GM18858 (cell line): ENCODE measurements at regions not wholly inside any gene's neighbourhood (a gene's known extent, or its start where the extent isn't known, plus 50 kb on each side); places are given as distances from the start of the nearest gene placed in this dataset.

Experiments used
- ATAC-seq: cut with Tn5 transposase; IDR thresholded peaks from one replicate; pipeline ENCODE4 v1.9.1; 2021; ENCODE audit not compliant: unreplicated experiment

DNA sequence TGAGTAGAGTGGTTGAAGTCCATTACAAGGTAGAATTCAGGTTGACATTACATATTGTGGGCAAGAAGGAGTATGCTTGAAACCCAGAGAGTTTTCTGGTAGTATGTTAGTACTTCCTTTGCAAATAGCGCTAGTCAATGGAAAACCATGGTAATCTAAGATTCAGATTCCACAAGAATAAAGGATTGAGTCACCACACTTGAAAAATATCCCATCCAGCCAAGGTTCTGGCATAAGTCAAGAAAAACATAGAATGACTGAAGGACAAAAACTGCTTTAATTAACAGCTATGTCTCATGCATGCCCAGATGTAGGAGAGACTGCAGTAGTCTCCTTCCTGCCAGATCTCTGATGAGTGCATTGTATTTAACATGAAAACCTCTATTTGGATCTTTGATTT is 469.8 kb downstream of the BMP2 start:
- ATAC-seq = no peak

DNA sequence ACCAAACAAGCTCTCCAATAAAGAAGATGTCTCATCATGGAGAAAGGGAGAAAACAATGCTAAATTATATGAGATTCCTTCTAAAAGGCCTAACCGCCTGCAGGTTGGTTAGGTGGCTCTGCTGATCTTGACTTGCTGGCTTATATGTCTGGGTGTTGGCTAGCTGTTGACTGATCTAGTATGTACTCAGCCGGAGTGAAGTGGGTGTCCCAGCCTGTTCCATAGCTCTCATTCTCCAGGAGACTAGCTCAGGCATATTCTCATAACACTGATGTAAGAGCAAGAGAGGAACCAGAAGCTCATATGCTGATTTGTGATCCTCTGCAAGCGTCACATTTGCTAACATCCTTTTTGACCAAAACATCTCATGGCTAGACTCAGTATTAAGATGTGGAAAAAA is 473.0 kb downstream of the BMP2 start:
- no peak for ATAC-seq

DNA sequence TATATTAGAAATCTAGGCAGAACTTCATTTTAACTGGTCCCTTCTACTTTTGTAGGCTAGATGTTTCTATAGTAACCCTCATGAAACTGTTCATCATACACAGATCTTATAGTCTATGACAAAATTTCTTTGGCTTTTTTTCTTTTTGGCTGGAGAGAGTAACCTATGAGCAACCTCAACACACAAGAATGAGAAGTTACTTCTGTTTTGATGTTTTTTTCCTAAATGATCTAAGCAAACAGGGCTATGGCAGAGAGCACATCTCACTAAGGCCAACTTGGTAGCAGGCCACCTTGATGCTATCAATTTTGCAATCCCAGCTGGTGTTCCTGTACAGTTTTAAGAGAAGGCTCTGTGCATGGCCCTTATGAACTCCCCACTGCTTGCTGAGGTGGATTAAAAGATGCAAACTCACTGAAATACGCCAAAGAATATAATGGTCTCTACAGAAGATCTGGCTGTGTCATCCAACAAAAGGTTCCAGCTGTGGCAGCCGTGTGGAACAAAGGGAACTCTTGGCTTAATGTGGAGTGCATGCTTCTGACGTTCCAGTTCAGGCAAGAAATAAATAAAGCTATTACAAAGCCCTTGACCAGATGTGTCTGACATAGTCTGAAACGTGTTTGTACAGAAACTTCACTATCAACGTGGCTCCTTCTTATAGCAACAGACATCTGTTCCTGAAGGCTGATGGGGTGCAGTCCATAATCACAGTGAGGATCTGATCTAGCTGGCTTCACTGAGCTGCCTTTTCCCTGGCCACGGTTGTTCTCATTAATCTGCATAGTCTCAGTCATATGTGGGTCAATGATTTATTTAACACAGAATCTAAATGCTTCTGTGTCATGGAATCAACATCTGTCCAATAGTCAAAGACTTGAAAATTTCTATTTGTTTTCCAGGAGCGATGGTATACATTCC is 481.1 kb downstream of the BMP2 start:
- no peak for ATAC-seq

DNA sequence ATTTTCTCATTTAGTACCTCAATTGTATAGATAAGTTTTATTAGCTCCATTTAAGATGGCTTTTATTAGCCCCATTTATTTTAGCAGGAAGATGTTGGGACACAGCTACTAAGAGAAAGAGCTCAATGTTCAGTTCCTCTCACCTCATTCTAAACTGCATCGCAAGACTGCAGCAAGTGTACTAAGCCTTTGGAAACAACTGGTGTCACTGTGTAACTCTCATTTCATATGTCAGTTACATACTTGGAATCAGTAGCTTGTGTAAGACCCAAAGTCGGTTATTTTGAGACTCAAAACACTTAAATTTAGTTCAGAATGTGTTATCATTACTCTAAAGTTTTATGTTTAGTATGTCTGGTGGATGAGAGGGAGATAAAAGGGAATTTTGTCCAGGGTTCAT is 482.9 kb downstream of the BMP2 start:
- ATAC-seq = no peak

DNA sequence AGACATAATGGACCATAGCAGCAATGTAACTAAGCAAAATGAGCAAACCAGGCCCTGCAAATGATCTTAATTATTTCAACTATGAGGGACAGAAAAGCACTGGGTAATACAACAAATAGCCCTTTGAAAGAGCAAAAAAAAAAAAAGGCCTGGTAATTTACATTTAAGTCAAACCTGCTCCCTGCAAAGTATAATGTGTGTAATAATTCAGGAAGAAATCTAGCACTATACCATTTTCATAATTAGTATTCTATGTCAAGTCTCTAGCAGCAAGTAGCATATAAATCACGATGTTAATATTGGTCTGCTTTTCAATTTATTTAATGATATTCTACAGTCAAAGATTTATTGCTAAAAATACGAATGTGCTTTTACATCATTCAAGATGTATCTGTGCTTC is 489.6 kb downstream of the BMP2 start:
- ATAC-seq = no peak

DNA sequence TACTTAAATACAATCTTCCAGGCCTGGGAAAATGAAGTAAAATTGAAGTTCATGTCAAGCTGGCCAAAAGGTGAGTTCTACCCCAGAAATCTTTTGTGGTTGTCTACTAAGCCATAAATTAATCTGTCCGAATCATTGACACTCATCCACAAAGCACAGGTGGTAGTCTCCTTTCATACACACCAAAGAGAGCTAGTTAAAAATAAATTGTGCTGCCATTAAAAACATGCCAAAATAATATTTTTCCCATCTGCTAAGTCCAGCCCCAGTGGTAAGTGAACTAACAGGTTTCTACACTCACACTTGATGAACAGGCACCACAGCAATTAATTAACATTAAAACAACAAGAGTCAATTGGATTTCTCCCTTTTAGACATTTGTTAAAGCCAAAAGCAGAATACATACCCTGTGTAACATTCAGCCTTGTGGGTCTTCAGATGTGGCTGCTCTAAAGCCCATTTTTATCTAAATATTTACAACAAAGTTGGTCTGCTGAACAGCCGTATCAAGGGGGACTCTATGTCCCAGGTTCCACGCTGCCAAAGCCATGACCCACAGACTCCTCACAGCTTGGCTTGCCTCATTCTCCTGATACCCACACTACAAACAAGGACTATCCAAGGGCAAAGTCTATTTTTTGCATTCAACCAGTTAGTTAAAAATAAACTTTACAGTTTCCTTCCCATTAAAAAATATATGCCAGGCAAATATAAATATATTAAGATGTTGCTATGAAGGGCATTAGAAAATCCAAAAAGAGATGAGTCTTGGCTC is 490.4 kb downstream of the BMP2 start:
- ATAC-seq = no peak

DNA sequence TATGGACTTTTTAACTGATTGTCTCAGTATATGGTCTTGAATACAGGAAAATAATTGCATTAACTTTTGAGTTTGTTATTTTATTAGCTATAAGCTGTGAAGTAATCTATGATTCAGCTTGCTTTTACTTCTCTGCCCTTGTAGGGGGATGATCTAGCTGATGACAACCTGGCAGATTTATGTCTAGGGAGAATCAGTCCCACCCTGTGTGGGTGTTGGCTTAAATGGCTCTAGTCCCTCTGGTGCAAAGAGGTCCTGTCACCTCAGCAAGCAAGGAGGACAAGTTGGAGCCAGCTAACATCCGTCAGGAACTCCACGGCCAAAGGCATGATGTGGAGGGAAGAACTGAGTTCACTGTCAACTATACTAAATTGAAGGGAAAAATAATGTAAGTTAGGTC is 495.3 kb downstream of the BMP2 start:
- no peak for ATAC-seq

DNA sequence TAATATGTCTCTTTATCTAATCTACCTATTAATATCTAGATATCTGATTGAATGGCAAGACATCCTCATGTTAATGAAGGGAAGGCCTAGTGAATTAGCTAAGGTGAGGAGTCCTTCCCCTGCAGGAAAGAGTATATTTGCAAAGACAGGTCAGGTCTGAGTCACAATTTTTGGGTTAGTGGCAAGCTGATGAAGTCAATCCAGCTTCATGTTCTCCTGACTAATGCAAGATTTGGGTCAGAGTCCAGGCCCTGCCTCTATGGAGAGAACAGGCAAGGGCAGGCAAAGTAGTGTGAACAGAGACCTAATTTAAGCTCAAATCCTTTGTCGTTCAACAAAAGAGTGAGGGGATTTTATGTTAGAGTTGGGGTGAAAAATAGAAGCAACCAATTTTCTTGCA is 496.7 kb downstream of the BMP2 start:
- no peak for ATAC-seq

DNA sequence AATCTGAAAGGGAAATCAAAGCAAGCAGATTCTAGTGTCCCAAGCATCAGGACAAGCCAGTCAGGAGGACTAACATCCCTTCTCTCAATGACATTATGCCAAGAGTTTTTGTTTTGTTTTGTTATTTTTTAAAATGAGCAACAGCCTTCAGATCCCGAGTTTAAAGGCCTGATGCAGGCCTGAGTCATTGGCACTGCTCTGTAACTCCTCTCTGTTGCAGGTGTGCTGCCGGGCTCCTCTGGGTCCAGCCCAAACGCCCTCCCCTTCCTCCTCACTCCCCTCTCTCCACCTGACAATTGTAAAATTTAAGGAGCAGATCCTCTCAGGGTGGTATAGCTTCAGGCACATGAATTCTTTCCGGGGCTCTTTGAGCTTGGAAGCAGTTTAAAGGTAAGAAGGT is 502.0 kb downstream of the BMP2 start:
- ATAC-seq = no peak

DNA sequence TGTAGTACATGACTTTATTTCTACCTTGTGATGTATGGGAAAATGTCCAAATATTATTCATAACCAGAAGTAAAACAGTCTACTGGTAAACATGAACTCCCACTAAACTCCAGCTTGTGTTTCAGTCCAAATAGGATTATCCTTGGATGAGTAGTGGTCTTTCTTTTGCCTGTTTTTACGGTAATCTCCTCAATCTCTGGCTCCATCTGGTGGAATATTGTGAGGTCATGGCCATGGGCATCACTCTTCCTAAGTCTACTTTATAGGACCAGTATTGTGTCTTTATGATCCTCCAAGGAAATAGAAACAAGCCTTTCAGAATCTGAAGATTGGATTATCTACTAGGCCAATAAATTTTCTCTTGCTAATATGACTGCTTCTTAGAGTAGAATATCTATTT is 505.0 kb downstream of the BMP2 start:
- ATAC-seq = no peak

DNA sequence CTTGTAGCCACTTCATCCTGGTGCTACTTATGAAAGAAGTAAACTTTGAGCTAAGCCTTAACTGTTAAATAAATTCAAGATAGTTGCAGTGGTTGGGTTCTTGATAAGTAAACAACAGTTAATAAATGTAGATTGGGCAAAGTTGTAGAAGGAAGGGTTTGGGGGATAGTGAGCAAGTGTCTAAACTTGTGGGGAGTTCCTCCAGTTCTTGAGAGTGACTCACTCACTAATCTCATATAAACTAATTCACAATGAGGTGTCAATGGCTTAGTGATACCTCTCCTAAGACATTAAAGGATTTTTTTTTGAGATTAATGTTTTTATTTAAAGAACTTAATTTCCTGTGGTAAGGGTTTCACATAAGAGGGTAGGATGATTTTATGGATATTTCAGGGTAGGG is 507.4 kb downstream of the BMP2 start:
- ATAC-seq = no peak

DNA sequence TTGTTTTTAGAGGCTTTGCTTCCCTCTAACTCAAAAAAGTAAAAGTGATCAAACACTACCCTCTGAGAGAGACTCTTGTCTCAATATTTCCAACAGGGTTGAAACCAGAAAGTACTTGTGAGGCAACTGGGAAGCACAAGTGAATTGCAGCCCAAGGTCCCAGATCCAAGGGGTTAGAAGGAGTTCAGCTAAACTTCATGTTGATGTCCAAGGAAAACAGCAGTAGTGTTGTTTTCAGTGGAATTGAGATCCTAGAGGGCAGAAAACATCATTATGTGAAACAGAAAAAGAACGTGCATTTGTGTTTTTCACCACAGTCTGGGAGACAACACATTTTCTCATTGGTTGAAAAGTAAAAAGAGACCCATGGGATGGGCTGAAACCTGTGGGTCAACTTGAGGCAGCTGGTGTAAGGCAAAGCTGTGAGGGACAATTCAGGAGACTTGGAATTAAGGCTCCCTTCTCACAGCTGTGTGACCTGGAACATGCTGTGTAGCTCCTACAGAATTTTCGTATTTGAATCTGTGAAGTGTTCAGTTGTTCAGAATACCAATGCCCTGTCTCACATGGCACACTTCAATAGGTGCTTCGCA is 508.3 kb downstream of the BMP2 start:
- no peak for ATAC-seq

DNA sequence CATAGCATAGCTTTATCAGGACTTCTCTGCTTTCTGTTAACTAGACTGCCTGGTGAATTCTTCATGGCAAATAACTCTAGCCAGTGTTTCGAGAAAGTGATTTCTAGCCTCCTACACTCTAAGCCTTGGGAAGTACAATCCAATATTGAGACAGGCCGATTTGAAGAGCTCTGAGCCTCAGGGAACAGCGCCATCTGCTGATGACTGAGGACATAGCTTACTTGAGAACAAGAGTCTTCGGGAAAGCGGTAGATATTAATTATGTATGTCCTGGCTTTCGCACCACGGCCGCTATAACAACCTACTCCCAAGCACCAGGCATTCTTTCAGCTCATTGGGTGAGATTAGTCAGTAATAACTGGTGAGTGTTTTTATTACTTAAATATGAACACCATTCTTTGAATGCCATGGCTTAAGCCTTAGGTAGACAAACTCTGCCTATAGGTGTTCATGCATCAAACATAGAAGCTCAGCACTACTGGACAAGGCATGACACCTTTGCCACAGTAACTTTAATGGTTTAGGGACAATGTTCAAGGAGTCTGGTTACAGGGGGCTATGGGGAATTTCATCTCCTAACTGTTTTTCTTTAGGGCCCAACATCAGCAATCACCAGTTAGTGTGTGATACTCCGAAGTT is 518.6 kb downstream of the BMP2 start:
- ATAC-seq = peak; percentile 75

DNA sequence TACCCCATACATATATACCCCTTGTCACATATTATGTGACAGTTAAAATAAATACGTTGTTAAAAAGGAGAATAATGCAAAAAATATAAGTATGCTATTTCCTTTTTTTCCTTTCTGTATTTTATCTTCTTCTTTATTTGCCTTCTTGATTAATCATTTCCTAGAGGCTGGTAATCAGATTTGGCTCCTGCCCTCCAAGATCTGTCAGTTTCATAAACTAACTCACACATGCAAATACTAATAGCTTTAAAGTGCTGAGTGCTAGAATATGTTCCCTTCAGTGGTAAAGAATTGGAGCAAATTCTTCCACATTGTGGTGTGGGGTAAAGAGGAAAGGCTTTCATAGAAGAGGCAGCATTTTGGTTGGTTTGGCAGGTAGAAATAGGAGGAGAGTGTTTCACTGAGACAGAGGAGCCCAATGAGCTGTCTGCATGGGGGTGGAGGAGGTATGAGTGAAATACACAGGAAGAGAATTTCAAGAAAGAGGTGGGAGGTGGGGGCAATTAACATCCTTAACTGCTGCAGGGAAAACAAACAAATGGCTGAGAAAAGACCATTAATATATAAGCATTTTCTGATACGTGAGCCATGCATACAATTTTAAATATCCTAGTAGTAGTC is 523.9 kb downstream of the BMP2 start:
- no peak for ATAC-seq

DNA sequence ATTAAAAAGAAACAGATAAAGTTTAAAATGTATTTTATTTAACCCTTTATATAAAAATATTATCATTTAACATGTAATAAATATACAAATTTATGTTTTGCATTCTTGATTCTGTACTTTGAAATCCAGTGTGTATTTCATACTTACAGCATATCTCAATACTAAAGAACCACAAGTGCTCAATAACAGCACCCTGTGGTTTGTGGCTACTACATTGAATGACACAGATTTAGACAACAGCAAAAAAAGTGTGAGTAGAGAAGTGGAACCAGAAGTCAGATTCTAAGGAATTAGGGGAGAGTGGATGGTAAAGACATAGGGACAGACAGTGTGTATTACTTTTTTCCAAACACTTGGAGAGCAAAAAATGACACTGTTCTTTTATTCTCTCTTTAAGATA is 524.5 kb downstream of the BMP2 start:
- ATAC-seq = no peak

DNA sequence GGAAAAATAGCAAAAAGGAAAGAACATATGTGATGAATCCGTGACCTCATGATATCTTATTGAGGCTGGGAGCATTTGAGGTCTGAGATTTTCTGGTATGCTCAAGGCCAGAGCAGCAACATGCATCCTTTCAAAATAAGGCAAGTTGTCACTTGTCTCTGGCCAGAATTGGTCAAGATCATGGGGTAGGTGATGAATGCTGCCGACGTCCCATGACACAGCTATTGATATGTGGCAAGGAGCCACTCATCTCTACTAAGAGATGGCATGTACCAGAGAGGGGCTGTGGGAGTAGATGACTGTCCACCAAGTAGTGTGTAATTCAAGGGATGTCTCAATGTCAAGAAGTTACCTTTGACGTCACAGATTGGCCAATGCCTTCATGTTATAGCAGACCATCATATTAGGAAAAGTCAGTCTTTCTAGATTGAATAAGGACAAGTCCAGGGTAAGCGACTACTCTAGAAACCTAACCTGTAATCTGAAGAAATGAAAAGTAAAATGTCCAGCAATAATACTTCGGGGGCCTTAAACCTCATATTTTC is 527.4 kb downstream of the BMP2 start:
- no peak for ATAC-seq

DNA sequence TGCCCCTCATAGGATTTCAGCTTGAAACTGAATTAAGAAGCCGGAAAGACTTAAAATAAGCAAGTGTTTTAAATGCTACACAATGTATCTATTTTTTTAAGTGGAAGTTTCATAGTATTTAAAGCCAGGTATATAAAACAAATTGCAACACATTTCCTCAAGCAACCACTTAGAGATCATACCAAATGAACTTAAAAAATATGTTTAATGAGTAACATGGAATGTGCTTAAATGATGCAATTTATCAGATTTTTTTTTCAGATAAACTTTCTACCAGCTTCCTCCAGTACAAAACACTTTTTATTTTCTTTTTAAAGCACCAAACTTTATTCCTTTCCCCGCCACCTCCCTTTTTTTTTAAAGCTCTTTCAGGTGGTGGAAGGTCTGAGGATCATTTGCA is 534.3 kb downstream of the BMP2 start:
- no peak for ATAC-seq

DNA sequence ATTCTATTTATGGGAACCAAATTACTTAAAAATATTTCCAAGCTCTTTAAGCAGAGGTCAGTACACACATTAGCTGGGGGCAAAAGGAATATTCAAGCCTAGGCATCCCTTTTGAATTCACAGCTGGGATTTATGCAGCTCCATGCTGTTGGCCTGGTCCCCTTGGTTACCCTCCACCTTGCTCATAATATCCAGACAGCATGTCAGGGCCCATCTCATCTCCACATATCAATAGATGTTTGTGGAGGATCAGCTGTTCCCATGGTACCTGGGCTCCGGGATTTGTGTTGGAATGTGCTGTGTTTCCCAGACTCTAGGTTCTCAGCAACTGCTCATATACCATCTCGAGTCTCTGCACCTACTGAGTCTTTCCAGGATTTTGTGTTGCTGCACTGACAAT is 534.8 kb downstream of the BMP2 start:
- ATAC-seq = no peak

DNA sequence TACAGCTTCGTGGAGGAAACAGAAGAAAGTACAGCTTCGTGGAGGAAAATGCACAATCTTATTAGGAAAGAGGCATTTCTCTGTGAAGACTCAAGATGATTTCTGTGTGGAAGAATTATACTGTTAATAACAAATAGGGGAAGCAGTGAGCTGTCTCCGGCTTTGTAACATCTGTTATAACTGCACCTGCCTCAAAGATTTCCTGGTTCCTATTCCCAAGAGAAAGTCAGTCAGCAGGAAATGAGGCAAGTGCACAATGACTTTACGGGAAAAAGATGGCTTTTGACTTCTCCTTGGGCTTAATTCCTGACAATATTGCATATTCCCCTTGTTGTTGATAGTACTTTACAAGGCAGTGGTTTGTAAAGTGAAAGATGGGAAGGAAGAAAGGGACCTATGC is 538.5 kb downstream of the BMP2 start:
- no peak for ATAC-seq

DNA sequence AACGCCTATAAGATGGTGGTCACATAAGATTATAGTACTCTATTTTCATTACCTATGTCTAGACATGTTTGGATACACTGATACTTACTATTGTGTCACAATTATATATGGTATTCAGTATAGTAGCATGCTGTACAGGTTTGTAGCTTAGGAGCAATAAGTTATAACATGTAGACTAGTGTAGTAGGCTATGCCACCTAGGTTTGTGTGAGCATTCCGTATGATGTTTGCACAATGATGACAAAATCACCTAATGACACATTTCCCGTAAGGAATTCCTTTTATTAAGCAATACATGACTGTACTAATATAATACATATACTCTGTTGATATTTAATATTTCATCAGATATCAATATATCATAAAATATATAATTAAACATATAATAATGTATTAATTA is 540.7 kb downstream of the BMP2 start:
- no peak for ATAC-seq

DNA sequence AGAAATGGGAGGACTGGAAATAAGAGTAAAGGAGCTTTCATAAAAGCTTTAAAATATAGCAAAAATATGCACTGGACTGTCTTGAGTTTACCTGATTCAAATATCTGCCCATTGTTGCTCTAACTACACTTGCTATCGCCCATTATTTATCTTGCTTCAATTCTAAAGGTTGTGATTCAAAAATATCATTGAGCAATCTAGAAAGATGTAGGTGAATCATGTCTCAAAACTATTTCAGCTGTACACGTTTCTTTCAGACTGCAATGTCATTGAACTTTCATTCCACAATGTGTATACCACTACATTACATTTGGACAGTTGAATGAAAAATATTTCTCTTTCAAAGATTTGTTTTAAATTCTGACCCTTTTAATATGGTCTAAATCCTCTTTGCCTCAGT is 545.6 kb downstream of the BMP2 start:
- ATAC-seq = no peak
